ENCODE measurements at regions not wholly inside any gene's neighbourhood (a gene's known extent, or its start where the extent isn't known, plus 50 kb on each side); places are given as distances from the start of the nearest gene placed in this dataset.
A peak's percentile ranks its signal among the peaks of the same experiment; 100 is the strongest.
"Not testable (repeated sequence)": the region's sequence is repeated elsewhere in the genome, so short reads cannot be mapped to it uniquely, and the experiment has no call there.

GRCh38 chr19:31881988-31882387 lies 463.4 kb upstream of the ZNF507 start:
- DNase-seq (ENCODE audit: low spot score), result no peak

- DNase-seq (ENCODE audit: low spot score), result no peak
These were observed 462.7 kb upstream of the ZNF507 start for GRCh38 chr19:31882709-31883108.

GRCh38 chr19:31883296-31883990 lies 462.0 kb upstream of the ZNF507 start:
- no peak for DNase-seq (ENCODE audit: low spot score)

- no peak for DNase-seq (ENCODE audit: low spot score)
These were observed 460.0 kb upstream of the ZNF507 start for GRCh38 chr19:31885280-31885853.

DNA sequence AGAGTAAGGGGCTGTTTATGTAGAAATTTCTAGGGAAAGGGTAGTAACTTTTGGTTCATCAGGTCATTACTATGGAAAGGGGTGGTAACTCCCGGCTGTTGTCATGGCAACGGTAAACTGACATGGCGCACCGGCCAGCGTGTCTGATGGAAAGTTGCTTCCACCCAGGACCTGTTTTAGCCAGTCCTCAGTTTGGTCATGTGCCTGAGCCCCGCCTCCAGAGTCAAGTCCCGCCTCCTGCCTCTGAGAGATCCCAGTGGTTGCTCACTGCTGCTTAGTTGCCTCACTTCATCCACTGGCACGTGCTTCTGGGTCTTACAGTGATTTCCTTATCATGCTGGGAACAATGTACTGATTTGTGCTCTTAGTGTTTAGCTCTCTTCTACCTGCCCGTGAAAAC lies 455.2 kb upstream of the ZNF507 start:
- no peak for DNase-seq (ENCODE audit: low spot score)

GRCh38 chr19:31892060-31892459 lies 453.4 kb upstream of the ZNF507 start:
- no peak for DNase-seq (ENCODE audit: low spot score)

- DNase-seq (ENCODE audit: low spot score), result not testable (repeated sequence)
These were observed 451.9 kb upstream of the ZNF507 start for GRCh38 chr19:31893491-31893890.

GRCh38 chr19:31894451-31894850 lies 451.0 kb upstream of the ZNF507 start:
- no peak for DNase-seq (ENCODE audit: low spot score)

- DNase-seq (ENCODE audit: low spot score), result no peak
These were observed 448.1 kb upstream of the ZNF507 start for GRCh38 chr19:31897292-31897691.

GRCh38 chr19:31900991-31901390 lies 444.4 kb upstream of the ZNF507 start:
- DNase-seq (ENCODE audit: low spot score), result no peak

GRCh38 chr19:31902821-31903220 lies 442.6 kb upstream of the ZNF507 start:
- no peak for DNase-seq (ENCODE audit: low spot score)

DNA sequence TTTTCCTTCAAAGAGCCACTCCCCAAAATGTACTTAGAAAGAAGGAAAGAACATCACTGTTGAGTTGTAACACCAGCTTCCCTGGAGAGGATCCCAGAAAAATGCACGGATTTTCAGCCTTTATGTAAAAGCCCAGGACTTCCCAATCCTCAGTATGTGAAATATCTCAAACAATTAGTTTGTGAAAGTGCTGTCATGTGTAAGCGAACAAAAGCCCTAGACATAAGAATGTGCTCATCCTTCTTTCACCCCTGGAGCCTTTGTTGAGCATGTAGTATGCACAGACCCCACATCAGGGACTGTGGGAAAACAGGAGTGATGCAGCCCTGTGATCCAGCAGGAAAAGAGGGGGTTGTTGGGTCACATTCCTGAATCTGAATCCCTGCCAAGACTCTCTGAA lies 441.4 kb upstream of the ZNF507 start:
- DNase-seq (ENCODE audit: low spot score), result no peak

- DNase-seq (ENCODE audit: low spot score), result peak; percentile 25
These were observed 439.1 kb upstream of the ZNF507 start for GRCh38 chr19:31906111-31906871.

- DNase-seq (ENCODE audit: low spot score), result no peak
These were observed 437.7 kb upstream of the ZNF507 start for GRCh38 chr19:31907661-31908060.

DNA sequence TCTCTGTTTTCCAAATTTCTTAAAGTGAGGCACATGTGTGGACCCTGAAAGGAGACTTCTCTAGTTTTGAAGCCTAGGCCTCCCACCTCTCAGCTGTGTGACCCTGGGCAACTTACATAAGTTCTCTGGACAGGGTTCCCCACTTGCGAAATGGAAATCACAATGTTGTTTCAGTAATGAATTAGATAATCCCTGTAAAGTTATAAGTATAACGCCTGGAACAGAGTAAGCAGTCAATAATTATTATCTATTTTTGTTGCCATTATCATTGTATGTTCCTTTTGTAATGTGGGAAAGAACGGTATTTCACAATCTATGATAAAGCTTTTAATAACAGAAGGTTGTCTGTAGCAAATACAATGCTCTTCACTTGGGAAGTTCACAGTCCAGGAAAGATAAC lies 437.3 kb upstream of the ZNF507 start:
- no peak for DNase-seq (ENCODE audit: low spot score)

DNA sequence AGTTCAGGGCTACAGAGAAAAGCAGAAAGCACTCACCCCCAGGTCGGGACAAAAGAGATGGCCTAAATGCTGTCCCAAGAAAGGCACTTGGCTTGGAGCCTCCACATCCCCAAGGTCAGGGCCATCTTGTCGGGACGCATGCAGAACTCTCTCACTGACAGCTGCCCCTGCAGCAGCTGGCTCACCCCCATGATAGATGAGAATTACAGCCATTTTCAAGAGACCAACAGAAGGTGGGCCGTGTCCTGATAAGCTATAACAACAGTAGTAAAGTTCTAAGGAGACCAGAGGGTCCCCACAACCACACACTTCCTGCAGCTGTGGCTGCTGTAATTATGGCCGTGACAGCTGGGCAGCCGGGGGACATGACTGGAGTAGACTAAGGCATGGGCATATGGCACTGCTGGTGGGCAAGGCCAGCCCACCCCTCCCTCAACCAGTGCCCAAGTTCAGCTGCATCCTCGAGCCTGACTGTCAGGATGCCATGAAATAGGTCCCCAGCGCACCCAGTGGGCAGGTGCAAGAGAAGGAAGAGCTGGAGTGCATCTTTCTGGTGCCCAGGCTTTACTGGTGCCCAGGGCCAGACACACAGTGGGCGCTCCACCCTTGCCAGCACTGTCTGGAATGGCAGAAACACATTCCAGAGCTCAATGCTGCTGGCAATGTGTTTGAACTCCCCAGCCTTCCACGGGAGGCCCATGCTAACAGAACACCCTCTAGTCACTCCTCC lies 436.7 kb upstream of the ZNF507 start:
- no peak for DNase-seq (ENCODE audit: low spot score)

GRCh38 chr19:31910224-31910623 lies 435.2 kb upstream of the ZNF507 start:
- no peak for DNase-seq (ENCODE audit: low spot score)

DNA sequence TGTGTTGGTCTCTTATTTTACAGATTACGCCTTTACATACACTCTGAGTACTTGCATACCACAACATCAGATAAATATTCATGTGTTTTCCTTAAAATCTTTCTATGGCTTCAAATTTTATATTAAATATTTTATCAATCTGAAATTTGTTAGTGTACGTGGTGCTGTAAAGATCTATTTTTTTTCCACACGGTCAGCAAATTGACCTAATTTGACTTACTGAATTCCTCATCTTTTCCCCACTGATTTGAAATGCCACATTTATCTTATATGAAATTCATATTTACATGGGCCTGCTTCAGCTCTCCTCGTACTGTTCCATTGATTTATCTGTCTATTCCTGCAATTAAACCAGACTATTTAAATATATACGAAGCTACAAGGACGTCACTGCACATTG lies 433.8 kb upstream of the ZNF507 start:
- DNase-seq (ENCODE audit: low spot score), result no peak

GRCh38 chr19:31913103-31913661 lies 432.2 kb upstream of the ZNF507 start:
- DNase-seq (ENCODE audit: low spot score), result no peak

GRCh38 chr19:31930401-31930800 lies 415.0 kb upstream of the ZNF507 start:
- DNase-seq (ENCODE audit: low spot score), result no peak

DNA sequence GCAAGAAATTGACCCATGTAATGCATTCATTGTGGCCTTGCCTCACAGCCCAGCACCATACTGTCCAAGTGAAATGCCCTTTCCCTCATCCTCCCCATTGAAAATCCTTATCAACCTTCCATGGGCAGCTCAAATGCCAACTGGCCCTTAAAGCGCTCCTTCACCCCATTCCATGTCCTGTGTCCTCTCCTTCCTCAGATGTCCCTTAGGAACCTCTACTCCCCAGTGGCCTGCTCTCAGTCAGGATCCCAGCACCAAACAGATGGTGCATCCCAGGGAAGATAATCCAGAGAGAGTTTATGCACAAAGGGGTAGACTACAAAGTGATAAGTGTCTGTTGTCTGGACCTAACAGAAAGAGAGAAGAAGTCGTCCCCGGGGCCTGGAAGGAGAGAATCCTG lies 407.4 kb upstream of the ZNF507 start:
- no peak for DNase-seq (ENCODE audit: low spot score)

- DNase-seq (ENCODE audit: low spot score), result no peak
These were observed 406.7 kb upstream of the ZNF507 start for GRCh38 chr19:31938675-31939074.
